Tibial artery (tissue), 4 donors: ENCODE measurements at regions not wholly inside any gene's neighbourhood (a gene's known extent, or its start where the extent isn't known, plus 50 kb on each side); places are given as distances from the start of the nearest gene placed in this dataset.

ENCODE experiments used
- DNase-seq, 2 donors: peaks; one replicate each; pipeline ENCODE4 v3.0.0-alpha.2; 2019
- H3K27ac ChIP-seq, 2 donors: fragments of 200-600 bp; sonication (generic) in 1 of 2; 1 replicate in 1 of 2; 2 replicates in 1 of 2; pipeline ENCODE4 v1.5.1; 2018 to 2019; ENCODE audit warnings: mild to moderate bottlenecking in 1 of 2
- H3K27me3 ChIP-seq, 2 donors: fragments of 200-600 bp; sonication (generic) in 1 of 2; one replicate each; pipeline versions ENCODE4 v1.5.1 to v1.6.0; 2016 to 2019
- H3K36me3 ChIP-seq, 3 donors: fragments of 200-600 bp; sonication (generic) in 2 of 3; one replicate each; pipeline ENCODE4 v1.5.1; 2016 to 2019; ENCODE audit warnings: mild to moderate bottlenecking in 2 of 3
- H3K4me1 ChIP-seq, 4 donors: fragments of 200-600 bp; sonication (generic) in 2 of 4; 1 replicate in 3 of 4; 2 replicates in 1 of 4; pipeline ENCODE4 v1.5.1; 2016 to 2019
- H3K4me3 ChIP-seq, 2 donors: fragments of 200-600 bp; sonication (generic) in 1 of 2; 1 replicate in 1 of 2; 2 replicates in 1 of 2; pipeline ENCODE4 v1.5.1; 2018 to 2019; ENCODE audit warnings: mild to moderate bottlenecking in 2 of 2
- H3K9me3 ChIP-seq, 3 donors: fragments of 200-600 bp; sonication (generic) in 1 of 3; one replicate each; pipeline ENCODE4 v1.5.1; 2016 to 2019
- intact Hi-C: fragments of 100-400 bp; cut with DNase I; formaldehyde crosslinking; loops from one replicate; pipeline ENCODE4 v1.15.0; 2023; ENCODE audit warnings: low total_unique reads
- TF ChIP-seq, protein P1 (sequence below), 2 experiments: fragments of 200-600 bp in 1 of 2; fragments of 450-650 bp in 1 of 2; IDR thresholded peaks; one replicate each; pipeline ENCODE4 v1.5.1; 2017 to 2019; ENCODE audit warnings: antibody characterized with exemption in 2 of 2, mild to moderate bottlenecking in 1 of 2, moderate library complexity in 1 of 2

- Histone ChIP-seq H3K27ac (peak overlapping the region in 1 of 2 donors; percentile 23), H3K27me3 (no peaks in the 10 kb centered on the region), H3K36me3 (no peaks in the 10 kb centered on the region), H3K4me1 (peaks cover 0 to 10% (median 6%) of the 10 kb centered on the region in 4 donors), H3K9me3 (no peaks in the 10 kb centered on the region), H3K4me3 (no peak overlapping the region)
- TF ChIP-seq, protein P1, sequence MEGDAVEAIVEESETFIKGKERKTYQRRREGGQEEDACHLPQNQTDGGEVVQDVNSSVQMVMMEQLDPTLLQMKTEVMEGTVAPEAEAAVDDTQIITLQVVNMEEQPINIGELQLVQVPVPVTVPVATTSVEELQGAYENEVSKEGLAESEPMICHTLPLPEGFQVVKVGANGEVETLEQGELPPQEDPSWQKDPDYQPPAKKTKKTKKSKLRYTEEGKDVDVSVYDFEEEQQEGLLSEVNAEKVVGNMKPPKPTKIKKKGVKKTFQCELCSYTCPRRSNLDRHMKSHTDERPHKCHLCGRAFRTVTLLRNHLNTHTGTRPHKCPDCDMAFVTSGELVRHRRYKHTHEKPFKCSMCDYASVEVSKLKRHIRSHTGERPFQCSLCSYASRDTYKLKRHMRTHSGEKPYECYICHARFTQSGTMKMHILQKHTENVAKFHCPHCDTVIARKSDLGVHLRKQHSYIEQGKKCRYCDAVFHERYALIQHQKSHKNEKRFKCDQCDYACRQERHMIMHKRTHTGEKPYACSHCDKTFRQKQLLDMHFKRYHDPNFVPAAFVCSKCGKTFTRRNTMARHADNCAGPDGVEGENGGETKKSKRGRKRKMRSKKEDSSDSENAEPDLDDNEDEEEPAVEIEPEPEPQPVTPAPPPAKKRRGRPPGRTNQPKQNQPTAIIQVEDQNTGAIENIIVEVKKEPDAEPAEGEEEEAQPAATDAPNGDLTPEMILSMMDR (IDR thresholded peaks at IDR 0.05): peak; percentile 86
- DNase-seq: peak; percentile 66 to 82
- intact Hi-C loops: loop anchor here (5.0 kb wide), 2 partner anchors 54 to 549 kb away; partner anchors contain the start of gene ACKR3
These were observed 56.7 kb upstream of the ACKR3 start for GRCh38 chr2:236512902-236513435.

DNA sequence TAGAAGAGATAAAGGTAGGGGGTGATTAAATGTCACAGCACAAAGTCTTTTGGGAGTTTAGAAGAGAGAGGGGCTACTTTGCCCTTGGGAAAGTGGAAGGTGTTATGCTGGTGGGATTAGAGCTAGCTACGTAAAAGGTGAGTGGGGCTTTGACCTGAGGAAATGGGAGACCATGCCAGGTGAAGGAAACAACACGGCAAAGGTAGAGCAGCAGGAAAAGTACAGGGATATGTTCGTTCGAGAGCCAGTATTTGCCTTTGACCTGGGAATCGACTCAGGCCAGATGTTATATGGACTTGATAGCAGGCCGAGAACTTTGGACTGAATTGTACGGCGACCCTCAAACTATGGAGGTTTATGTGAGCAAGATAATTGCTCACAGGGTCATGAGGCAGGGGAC, 55.7 kb upstream of the ACKR3 start:
- Histone ChIP-seq H3K4me1 (peaks cover 0 to 10% (median 6%) of the 10 kb centered on the region in 4 donors), H3K27me3 (no peaks in the 10 kb centered on the region), H3K36me3 (no peaks in the 10 kb centered on the region), H3K27ac (no peak overlapping the region), H3K4me3 (no peak overlapping the region), H3K9me3 (no peaks in the 10 kb centered on the region)
- intact Hi-C loops: loop anchor here (5.0 kb wide), 2 partner anchors 53 to 548 kb away; partner anchors contain the start of gene ACKR3
- TF ChIP-seq, protein P1 (IDR thresholded peaks at IDR 0.05): no peak
- no peak for DNase-seq

DNA sequence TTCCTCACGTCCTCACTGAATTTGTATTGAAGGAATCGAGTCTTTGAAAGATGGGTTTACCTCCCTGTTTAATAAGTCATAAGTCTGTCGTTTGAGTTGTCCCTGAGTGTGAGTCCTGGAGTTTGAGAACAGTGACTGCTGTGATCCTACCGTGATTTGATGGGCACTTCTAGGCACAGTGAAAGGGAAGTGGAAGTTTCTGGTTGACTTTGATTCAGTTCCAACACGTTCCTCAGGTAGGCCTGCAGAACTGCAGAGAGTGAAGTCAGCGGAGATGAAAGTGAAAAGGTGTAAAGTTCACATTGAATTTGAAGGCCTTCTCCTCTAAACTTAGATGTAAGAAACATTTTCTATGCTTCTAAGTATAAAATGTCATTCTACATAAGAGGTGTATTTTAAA, 52.9 kb upstream of the ACKR3 start:
- TF ChIP-seq, protein P1 (IDR thresholded peaks at IDR 0.05): no peak
- Histone ChIP-seq H3K27me3 (no peaks in the 10 kb centered on the region), H3K4me3 (no peak overlapping the region), H3K4me1 (peaks cover 0 to 10% (median 6%) of the 10 kb centered on the region in 4 donors), H3K27ac (no peak overlapping the region), H3K9me3 (no peaks in the 10 kb centered on the region), H3K36me3 (no peaks in the 10 kb centered on the region)
- intact Hi-C loops: loop anchor here (5.0 kb wide), 1 partner anchor 121 kb away; no protein-coding TSS in a partner anchor
- DNase-seq: no peak

GRCh38 chr2:236517251-236518031, 52.2 kb upstream of the ACKR3 start:
- Histone ChIP-seq H3K36me3 (no peaks in the 10 kb centered on the region), H3K9me3 (no peaks in the 10 kb centered on the region), H3K27me3 (no peaks in the 10 kb centered on the region), H3K4me1 (peaks cover 0 to 10% (median 6%) of the 10 kb centered on the region in 4 donors), H3K4me3 (no peak overlapping the region), H3K27ac (no peak overlapping the region)
- no peak for DNase-seq
- intact Hi-C loops: loop anchor here (5.0 kb wide), 1 partner anchor 120 kb away; no protein-coding TSS in a partner anchor
- TF ChIP-seq, protein P1 (IDR thresholded peaks at IDR 0.05): no peak
